ENCODE measurements at regions not wholly inside any gene's neighbourhood (a gene's known extent, or its start where the extent isn't known, plus 50 kb on each side); places are given as distances from the start of the nearest gene placed in this dataset.

DNA sequence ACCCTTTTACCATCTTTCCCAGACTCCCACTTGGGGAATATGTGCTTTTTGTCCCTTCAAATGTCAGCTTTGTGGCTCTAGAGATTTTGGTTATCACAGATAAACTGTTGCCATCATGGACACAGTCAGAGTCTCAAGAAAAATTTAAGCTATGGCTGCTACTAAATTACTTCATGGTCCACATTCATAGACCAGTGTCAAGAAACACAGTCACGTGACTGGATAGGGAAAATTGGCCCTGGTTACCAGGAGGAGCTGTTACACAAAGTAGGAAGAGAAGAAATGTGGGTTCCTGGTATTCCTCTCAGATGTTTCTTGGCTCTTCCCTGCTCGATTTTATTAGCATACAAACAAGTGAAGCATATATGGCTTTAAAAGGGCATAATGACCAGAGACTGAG, 348.9 kb downstream of the NDFIP2 start:
- TF ChIP-seq, protein P1, sequence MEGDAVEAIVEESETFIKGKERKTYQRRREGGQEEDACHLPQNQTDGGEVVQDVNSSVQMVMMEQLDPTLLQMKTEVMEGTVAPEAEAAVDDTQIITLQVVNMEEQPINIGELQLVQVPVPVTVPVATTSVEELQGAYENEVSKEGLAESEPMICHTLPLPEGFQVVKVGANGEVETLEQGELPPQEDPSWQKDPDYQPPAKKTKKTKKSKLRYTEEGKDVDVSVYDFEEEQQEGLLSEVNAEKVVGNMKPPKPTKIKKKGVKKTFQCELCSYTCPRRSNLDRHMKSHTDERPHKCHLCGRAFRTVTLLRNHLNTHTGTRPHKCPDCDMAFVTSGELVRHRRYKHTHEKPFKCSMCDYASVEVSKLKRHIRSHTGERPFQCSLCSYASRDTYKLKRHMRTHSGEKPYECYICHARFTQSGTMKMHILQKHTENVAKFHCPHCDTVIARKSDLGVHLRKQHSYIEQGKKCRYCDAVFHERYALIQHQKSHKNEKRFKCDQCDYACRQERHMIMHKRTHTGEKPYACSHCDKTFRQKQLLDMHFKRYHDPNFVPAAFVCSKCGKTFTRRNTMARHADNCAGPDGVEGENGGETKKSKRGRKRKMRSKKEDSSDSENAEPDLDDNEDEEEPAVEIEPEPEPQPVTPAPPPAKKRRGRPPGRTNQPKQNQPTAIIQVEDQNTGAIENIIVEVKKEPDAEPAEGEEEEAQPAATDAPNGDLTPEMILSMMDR (IDR thresholded peaks at IDR 0.05): no peak
- TF ChIP-seq POLR2A (IDR thresholded peaks at IDR 0.05): no peak

Data from breast epithelium (tissue), 3 donors.